GM23338 (cell line): ENCODE measurements at regions not wholly inside any gene's neighbourhood (a gene's known extent, or its start where the extent isn't known, plus 50 kb on each side); places are given as distances from the start of the nearest gene placed in this dataset.

Experiments
- ATAC-seq: fragments of 200-7000 bp; cut with Tn5 transposase; 3 replicates; pipeline ENCODE4 v1.9.1; 2020
- DNase-seq: peaks from one replicate; pipeline ENCODE4 v3.0.0-alpha.2; 2015; ENCODE audit warnings: low spot score
- H2AFZ ChIP-seq: fragments of 200-600 bp; sonication (generic); 2 replicates; pipeline ENCODE4 v1.8.0; 2016; ENCODE audit warnings: antibody characterized with exemption, mild to moderate bottlenecking, moderate library complexity
- H3F3A ChIP-seq: fragments of 200-600 bp; sonication (generic); replicated peaks from 2 replicates; pipeline ENCODE4 v1.8.0; 2017; ENCODE audit warnings: antibody characterized with exemption, mixed run types, low read depth
- H3K27ac ChIP-seq: fragments of 200-600 bp; sonication (generic); 2 replicates; pipeline ENCODE4 v1.6.1; 2016; ENCODE audit warnings: low read depth
- H3K27me3 ChIP-seq: fragments of 200-600 bp; sonication (generic); 2 replicates; pipeline ENCODE4 v1.8.0; 2016; ENCODE audit warnings: mild to moderate bottlenecking, mixed run types, moderate library complexity; ENCODE audit not compliant: insufficient read depth
- H3K36me3 ChIP-seq: fragments of 200-600 bp; sonication (generic); 2 replicates; pipeline ENCODE4 v1.8.0; 2016; ENCODE audit warnings: mild to moderate bottlenecking; ENCODE audit not compliant: insufficient read depth
- H3K4me1 ChIP-seq: fragments of 200-600 bp; sonication (generic); 2 replicates; pipeline ENCODE4 v1.8.0; 2016; ENCODE audit warnings: mild to moderate bottlenecking, moderate library complexity; ENCODE audit not compliant: insufficient read depth
- H3K4me2 ChIP-seq: fragments of 200-600 bp; sonication (generic); 2 replicates; pipeline ENCODE4 v1.7.1; 2017; ENCODE audit warnings: mixed run types
- H3K4me3 ChIP-seq: fragments of 200-600 bp; sonication (generic); 2 replicates; pipeline ENCODE4 v1.6.1; 2016; ENCODE audit warnings: mixed run types
- H3K79me2 ChIP-seq: fragments of 200-600 bp; sonication (generic); replicated peaks from 2 replicates; pipeline ENCODE4 v1.8.0; 2017; ENCODE audit warnings: mild to moderate bottlenecking; ENCODE audit not compliant: insufficient read depth
- H3K9me2 ChIP-seq: fragments of 200-600 bp; sonication (generic); 2 replicates; pipeline ENCODE4 v1.8.0; 2017; ENCODE audit not compliant: insufficient read depth
- H4K20me1 ChIP-seq: fragments of 200-600 bp; sonication (generic); replicated peaks from 2 replicates; pipeline ENCODE4 v1.8.0; 2017; ENCODE audit warnings: mild to moderate bottlenecking; ENCODE audit not compliant: insufficient read depth
- H3K27ac Mint-ChIP-seq: 2 replicates; pipeline ENCODE4 v1.8.0; 2020; ENCODE audit warnings: inconsistent platforms, mild to moderate bottlenecking, moderate library complexity, mixed read lengths
- H3K27me3 Mint-ChIP-seq: 3 replicates; pipeline ENCODE4 v1.8.0; 2022; ENCODE audit warnings: low read depth, mild to moderate bottlenecking, moderate library complexity, mixed read lengths, inconsistent platforms; ENCODE audit not compliant: insufficient read depth, poor library complexity
- H3K36me3 Mint-ChIP-seq: 3 replicates; pipeline ENCODE4 v1.8.0; 2021; ENCODE audit warnings: low read depth, mild to moderate bottlenecking, inconsistent platforms, moderate library complexity, mixed read lengths
- H3K4me1 Mint-ChIP-seq: 3 replicates; pipeline ENCODE4 v1.8.0; 2020; ENCODE audit warnings: mild to moderate bottlenecking, inconsistent platforms, mixed read lengths
- H3K4me3 Mint-ChIP-seq: 3 replicates; pipeline ENCODE4 v1.8.0; 2021; ENCODE audit warnings: moderate library complexity, mild to moderate bottlenecking, inconsistent platforms, mixed read lengths
- H3K9me3 Mint-ChIP-seq: 3 replicates; pipeline ENCODE4 v1.8.0; 2020; ENCODE audit warnings: moderate library complexity, mild to moderate bottlenecking, inconsistent platforms, mixed read lengths
- CREB1 ChIP-seq: fragments of 250-450 bp; sonication (Bioruptor Pico); IDR thresholded peaks from 2 replicates; pipeline ENCODE4 v1.5.0; 2020; ENCODE audit warnings: low read depth, mild to moderate bottlenecking, moderate library complexity
- CTCF ChIP-seq, 2 experiments: fragments of 200-600 bp in 1 of 2; sonication (generic) in 1 of 2; conservative IDR thresholded peaks; 2 replicates each; pipeline versions ENCODE4 v1.5.1 to v1.6.1; 2016 to 2017; ENCODE audit warnings: antibody characterized with exemption in 2 of 2, low read depth in 2 of 2, mild to moderate bottlenecking in 2 of 2, moderate library complexity in 1 of 2
- ETS1 ChIP-seq: IDR thresholded peaks from 2 replicates; pipeline ENCODE4 v1.6.1; 2016; ENCODE audit warnings: antibody characterized with exemption
- EZH2 ChIP-seq: fragments of 200-600 bp; sonication (generic); IDR thresholded peaks from one replicate; pipeline ENCODE4 v1.8.0; 2017; ENCODE audit warnings: antibody characterized with exemption, mild to moderate bottlenecking, low read depth; ENCODE audit not compliant: unreplicated experiment
- EZH2phosphoT487 ChIP-seq: fragments of 200-600 bp; sonication (generic); IDR thresholded peaks from one replicate; pipeline ENCODE4 v1.8.1; 2018; ENCODE audit warnings: antibody characterized with exemption; ENCODE audit not compliant: unreplicated experiment
- JUNB ChIP-seq: IDR thresholded peaks from one replicate; pipeline ENCODE4 v1.6.1; 2016; ENCODE audit warnings: antibody characterized with exemption; ENCODE audit not compliant: unreplicated experiment
- NANOG ChIP-seq: IDR thresholded peaks from 2 replicates; pipeline ENCODE4 v1.6.1; 2016; ENCODE audit warnings: antibody characterized with exemption, borderline replicate concordance
- POLR2AphosphoS5 ChIP-seq: IDR thresholded peaks from 2 replicates; pipeline ENCODE4 v1.6.1; 2016; ENCODE audit warnings: antibody characterized with exemption, low read depth
- REST ChIP-seq: IDR thresholded peaks from one replicate; pipeline ENCODE4 v1.6.1; 2018; ENCODE audit warnings: antibody characterized with exemption; ENCODE audit not compliant: unreplicated experiment
- STAT1 ChIP-seq: IDR thresholded peaks from one replicate; pipeline ENCODE4 v1.6.1; 2016; ENCODE audit warnings: antibody characterized with exemption; ENCODE audit not compliant: unreplicated experiment
- ZNF114 ChIP-seq: fragments of 250-450 bp; sonication (Bioruptor Pico); IDR thresholded peaks from 2 replicates; pipeline ENCODE4 v1.5.0; 2020; ENCODE audit warnings: mild to moderate bottlenecking, moderate library complexity
- ZNF331 ChIP-seq: fragments of 250-450 bp; sonication (Bioruptor Pico); IDR thresholded peaks from 2 replicates; pipeline ENCODE4 v1.5.0; 2020; ENCODE audit warnings: low read depth, mild to moderate bottlenecking, moderate library complexity

GRCh38 chr2:128667391-128667790 is 348.7 kb upstream of the HS6ST1 start:
- H3K4me2 ChIP-seq: no peak overlapping the region
- Mint-ChIP-seq H3K4me1 (peaks cover 13% of the 10 kb centered on the region), H3K36me3 (peaks cover 12% of the 10 kb centered on the region), H3K9me3 (peaks cover 7% of the 10 kb centered on the region; the same call in 2 of the 3 replicates), H3K27me3 (peaks cover 18% of the 10 kb centered on the region), H3K4me3 (no peak overlapping the region), H3K27ac (no peak overlapping the region; the same call in 1 of the 2 replicates)
- no peak for TF ChIP-seq NANOG
- TF ChIP-seq ZNF331 (CRISPR knock-in tag): no peak
- no peak for TF ChIP-seq CREB1 (CRISPR knock-in tag)
- no peaks in the 10 kb centered on the region for H3K9me2 ChIP-seq
- 0 out of 2 replicates have a peak, but pooled peaks cover 5% of the 10 kb centered on the region for H3K4me1 ChIP-seq
- no peaks in the 10 kb centered on the region for H3K36me3 ChIP-seq
- H3K4me3 ChIP-seq: no peak overlapping the region
- no peak overlapping the region for H3K27ac ChIP-seq
- no peaks in the 10 kb centered on the region for H4K20me1 ChIP-seq
- no peak for ATAC-seq
- H3K27me3 ChIP-seq: no peaks in the 10 kb centered on the region
- H2AFZ ChIP-seq: no peak overlapping the region
- no peaks in the 10 kb centered on the region for H3K79me2 ChIP-seq
- no peak for DNase-seq
- H3F3A ChIP-seq: no peaks in the 10 kb centered on the region

- no peak for ATAC-seq
- H3K4me3 ChIP-seq: no peak overlapping the region
- Mint-ChIP-seq H3K4me1 (peaks cover 8% of the 10 kb centered on the region), H3K9me3 (peaks cover 7% of the 10 kb centered on the region; the same call in 2 of the 3 replicates), H3K36me3 (peaks cover 9% of the 10 kb centered on the region), H3K27me3 (peaks cover 12% of the 10 kb centered on the region), H3K27ac (no peak overlapping the region), H3K4me3 (no peak overlapping the region)
- H4K20me1 ChIP-seq: no peaks in the 10 kb centered on the region
- DNase-seq: no peak
- TF ChIP-seq NANOG (no peak), EZH2phosphoT487 (no peak)
- H3K27me3 ChIP-seq: no peaks in the 10 kb centered on the region
- 0 out of 2 replicates have a peak, but pooled peaks cover 5% of the 10 kb centered on the region for H3K4me1 ChIP-seq
- no peaks in the 10 kb centered on the region for H3K79me2 ChIP-seq
- no peaks in the 10 kb centered on the region for H3K36me3 ChIP-seq
- H2AFZ ChIP-seq: no peak overlapping the region
- H3K27ac ChIP-seq: no peak overlapping the region
- H3K9me2 ChIP-seq: no peaks in the 10 kb centered on the region
- no peak overlapping the region for H3K4me2 ChIP-seq
- H3F3A ChIP-seq: no peaks in the 10 kb centered on the region
These were observed 350.3 kb upstream of the HS6ST1 start for GRCh38 chr2:128668946-128669345.

- no peaks in the 10 kb centered on the region for H3K4me1 ChIP-seq
- H3K27ac Mint-ChIP-seq: no peak overlapping the region
- H3F3A ChIP-seq: no peaks in the 10 kb centered on the region
- no peak overlapping the region for H2AFZ ChIP-seq
- H3K36me3 Mint-ChIP-seq: peaks cover 9% of the 10 kb centered on the region
- H3K27ac ChIP-seq: no peak overlapping the region
- H4K20me1 ChIP-seq: no peaks in the 10 kb centered on the region
- H3K9me3 Mint-ChIP-seq: peaks cover 9% of the 10 kb centered on the region; the same call in 2 of the 3 replicates
- H3K4me3 Mint-ChIP-seq: no peak overlapping the region
- no peak for ATAC-seq
- no peaks in the 10 kb centered on the region for H3K9me2 ChIP-seq
- H3K27me3 ChIP-seq: no peaks in the 10 kb centered on the region
- H3K79me2 ChIP-seq: no peaks in the 10 kb centered on the region
- H3K36me3 ChIP-seq: no peaks in the 10 kb centered on the region
- H3K4me3 ChIP-seq: no peak overlapping the region
- peaks cover 1% of the 10 kb centered on the region; the same call in 2 of the 3 replicates for H3K4me1 Mint-ChIP-seq
- H3K4me2 ChIP-seq: no peak overlapping the region
- DNase-seq: no peak
- H3K27me3 Mint-ChIP-seq: peaks cover 9% of the 10 kb centered on the region
- TF ChIP-seq STAT1: no peak
- TF ChIP-seq CREB1 (CRISPR knock-in tag): no peak
- TF ChIP-seq REST: no peak
- no peak for TF ChIP-seq EZH2phosphoT487
- TF ChIP-seq POLR2AphosphoS5: no peak
- no peak for TF ChIP-seq ETS1
- no peak for TF ChIP-seq CTCF (conservative IDR thresholded peaks at IDR 0.05; ENCODE audit: low read depth in 2 of 2)
- no peak for TF ChIP-seq EZH2
- no peak for TF ChIP-seq ZNF114 (CRISPR knock-in tag)
- no peak for TF ChIP-seq JUNB
- TF ChIP-seq NANOG: no peak
These were observed 351.4 kb upstream of the HS6ST1 start for GRCh38 chr2:128670066-128670465.
